Loucy (cell line): ENCODE measurements at regions not wholly inside any gene's neighbourhood (a gene's known extent, or its start where the extent isn't known, plus 50 kb on each side); places are given as distances from the start of the nearest gene placed in this dataset.

Experiments
- CTCF ChIP-seq: fragments of 200-600 bp; sonication (generic); conservative IDR thresholded peaks from 2 replicates; pipeline ENCODE4 v1.5.1; 2014; ENCODE audit warnings: mild to moderate bottlenecking, antibody characterized with exemption, low read length
- EZH2phosphoT487 ChIP-seq: fragments of 200-600 bp; IDR thresholded peaks from 2 replicates; pipeline ENCODE4 v1.6.1; 2018; ENCODE audit warnings: antibody characterized with exemption, mild to moderate bottlenecking, moderate library complexity, borderline replicate concordance

DNA sequence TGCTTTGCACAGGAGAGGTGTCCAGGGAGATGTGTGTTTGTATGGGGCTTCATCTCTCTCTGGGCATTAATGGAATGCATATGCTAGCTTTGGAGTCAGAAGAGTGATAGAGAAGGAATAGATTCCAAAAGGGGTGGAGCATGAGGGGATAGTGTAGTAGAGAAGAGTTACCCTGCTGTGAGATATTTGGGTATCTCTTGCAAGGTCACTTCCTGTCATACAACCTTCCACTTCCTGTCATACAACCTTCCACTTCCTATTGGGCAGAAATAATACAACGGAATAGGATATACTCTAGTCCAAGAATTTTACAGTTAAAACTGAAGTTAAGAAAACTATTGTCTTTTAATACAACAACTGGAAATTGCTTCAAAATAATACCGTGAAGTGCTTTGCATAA, 351.8 kb upstream of the FMN2 start:
- no peak for TF ChIP-seq CTCF
- no peak for TF ChIP-seq EZH2phosphoT487
